ENCODE measurements at regions not wholly inside any gene's neighbourhood (a gene's known extent, or its start where the extent isn't known, plus 50 kb on each side); places are given as distances from the start of the nearest gene placed in this dataset.
A peak's percentile ranks its signal among the peaks of the same experiment; 100 is the strongest.

DNA sequence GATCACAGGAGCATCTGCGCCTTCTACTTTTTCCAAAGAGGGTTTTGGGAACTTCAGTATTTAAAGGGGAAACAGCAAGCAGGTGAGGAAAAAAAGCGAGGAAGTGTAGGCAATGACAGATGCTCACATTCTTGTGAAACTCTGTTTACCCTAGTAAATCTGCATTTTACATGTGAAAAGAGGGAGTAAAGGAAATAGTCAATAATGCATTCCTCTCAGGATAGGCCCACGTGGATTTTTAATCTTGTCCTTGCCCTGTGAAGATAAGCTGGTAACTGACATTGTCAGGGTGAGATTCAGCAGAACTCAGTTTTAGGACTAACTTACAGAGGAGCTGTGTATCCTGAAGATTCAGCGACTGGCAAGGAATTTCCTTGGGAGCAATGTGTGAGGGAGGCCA, 1119.2 kb upstream of the TMEM132C start (continued):
- TF ChIP-seq RBBP5 (IDR thresholded peaks at IDR 0.05; ENCODE audit: borderline replicate concordance, low read depth, low read length) = no peak
- TF ChIP-seq POU5F1 (IDR thresholded peaks at IDR 0.05; ENCODE audit: low read depth, low read length) = 0 out of 2 replicates have a peak, but pooled peaks have one; percentile 26
- no peak for TF ChIP-seq MAFK (IDR thresholded peaks at IDR 0.05; ENCODE audit: low read depth, low read length)
- TF ChIP-seq RNF2 (IDR thresholded peaks at IDR 0.05; ENCODE audit: borderline replicate concordance, low read depth, low read length, missing control alignments, poor library complexity, severe bottlenecking) = no peak
- no peak for TF ChIP-seq CEBPB (IDR thresholded peaks at IDR 0.05; ENCODE audit: low read depth, low read length)
- TF ChIP-seq, protein P1, sequence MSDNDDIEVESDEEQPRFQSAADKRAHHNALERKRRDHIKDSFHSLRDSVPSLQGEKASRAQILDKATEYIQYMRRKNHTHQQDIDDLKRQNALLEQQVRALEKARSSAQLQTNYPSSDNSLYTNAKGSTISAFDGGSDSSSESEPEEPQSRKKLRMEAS (IDR thresholded peaks at IDR 0.05) = peak; percentile 56
- no peak for TF ChIP-seq ZNF274 (IDR thresholded peaks at IDR 0.05; ENCODE audit: borderline replicate concordance, extremely low read depth, low read length)
- TF ChIP-seq TBP (IDR thresholded peaks at IDR 0.05; ENCODE audit: low read depth, low read length) = no peak
- no peak for TF ChIP-seq BCL11A (IDR thresholded peaks at IDR 0.05; ENCODE audit: low read depth in 2 of 2, low read length in 2 of 2)
- no peak; a peak in 1 of 4 replicates for TF ChIP-seq SIN3A (conservative IDR thresholded peaks at IDR 0.05 in 1 of 2, IDR thresholded peaks at IDR 0.05 in 1 of 2; ENCODE audit: low read depth in 1 of 2, low read length in 2 of 2)
- no peak for TF ChIP-seq PHF8 (conservative IDR thresholded peaks at IDR 0.05; ENCODE audit: low read depth, low read length)
